Astrocyte (in vitro differentiated cells and primary cell): ENCODE measurements at regions not wholly inside any gene's neighbourhood (a gene's known extent, or its start where the extent isn't known, plus 50 kb on each side); places are given as distances from the start of the nearest gene placed in this dataset.

Experiments
- DNase-seq: peaks from one replicate; pipeline ENCODE4 v3.0.0-alpha.2; 2010; ENCODE audit warnings: low read depth
- FAIRE-seq: peaks from 2 replicates; lab custom pipeline; 2011; peaks lifted over from hg19 to GRCh38; lab: Jason Lieb, UNC
- H2AFZ ChIP-seq: 2 replicates; pipeline ENCODE4 v1.6.0; 2012; ENCODE audit warnings: low read depth, low read length, inconsistent platforms
- H3K27ac ChIP-seq: 2 replicates; pipeline ENCODE4 v1.5.1; 2011; ENCODE audit warnings: low read depth, low read length, inconsistent platforms
- H3K27me3 ChIP-seq: 2 replicates; pipeline ENCODE4 v1.6.0; 2011; ENCODE audit warnings: low read length, inconsistent platforms; ENCODE audit not compliant: insufficient read depth
- H3K36me3 ChIP-seq: 2 replicates; pipeline ENCODE4 v1.5.1; 2011; ENCODE audit warnings: low read length, inconsistent platforms; ENCODE audit not compliant: insufficient read depth
- H3K4me1 ChIP-seq: 2 replicates; pipeline ENCODE4 v1.5.1; 2011; ENCODE audit warnings: low read length, inconsistent platforms; ENCODE audit not compliant: insufficient read depth
- H3K4me2 ChIP-seq: 2 replicates; pipeline ENCODE4 v1.6.0; 2012; ENCODE audit warnings: low read length, inconsistent platforms
- H3K4me3 ChIP-seq: 2 replicates; pipeline ENCODE4 v1.5.1; 2011; ENCODE audit warnings: low read depth, mild to moderate bottlenecking, low read length, inconsistent platforms; ENCODE audit not compliant: insufficient read depth
- H3K79me2 ChIP-seq: 2 replicates; pipeline ENCODE4 v1.6.0; 2012; ENCODE audit warnings: mild to moderate bottlenecking, low read length, inconsistent platforms; ENCODE audit not compliant: insufficient read depth
- H3K9ac ChIP-seq: 2 replicates; pipeline ENCODE4 v1.6.0; 2012; ENCODE audit warnings: mild to moderate bottlenecking, low read length, inconsistent platforms
- H3K9me3 ChIP-seq: 2 replicates; pipeline ENCODE4 v1.5.1; 2012; ENCODE audit warnings: low read depth, mild to moderate bottlenecking, low read length, inconsistent platforms; ENCODE audit not compliant: insufficient read depth
- H4K20me1 ChIP-seq: 2 replicates; pipeline ENCODE4 v1.6.0; 2012; ENCODE audit warnings: low read length, inconsistent platforms; ENCODE audit not compliant: insufficient read depth
- H3K27ac Mint-ChIP-seq: one replicate; pipeline ENCODE4 v1.8.0; 2021; ENCODE audit warnings: mild to moderate bottlenecking, mixed read lengths; ENCODE audit not compliant: unreplicated experiment
- H3K27me3 Mint-ChIP-seq: one replicate; pipeline ENCODE4 v1.8.0; 2021; ENCODE audit warnings: low read depth, mixed read lengths; ENCODE audit not compliant: unreplicated experiment
- H3K36me3 Mint-ChIP-seq: one replicate; pipeline ENCODE4 v1.8.0; 2021; ENCODE audit warnings: low read depth, mixed read lengths; ENCODE audit not compliant: unreplicated experiment
- H3K4me1 Mint-ChIP-seq: one replicate; pipeline ENCODE4 v1.8.0; 2021; ENCODE audit warnings: low read depth, mixed read lengths; ENCODE audit not compliant: unreplicated experiment
- H3K4me3 Mint-ChIP-seq: one replicate; pipeline ENCODE4 v1.8.0; 2021; ENCODE audit warnings: mild to moderate bottlenecking, moderate library complexity, mixed read lengths; ENCODE audit not compliant: unreplicated experiment
- H3K9me3 Mint-ChIP-seq: one replicate; pipeline ENCODE4 v1.8.0; 2021; ENCODE audit warnings: mild to moderate bottlenecking, mixed read lengths; ENCODE audit not compliant: unreplicated experiment
- EZH2 ChIP-seq: IDR thresholded peaks from 2 replicates; pipeline ENCODE4 v1.6.1; 2012; ENCODE audit warnings: mild to moderate bottlenecking, low read length, inconsistent platforms; ENCODE audit not compliant: insufficient read depth
- TF ChIP-seq, protein P1 (sequence below): IDR thresholded peaks from 2 replicates; pipeline ENCODE4 v1.5.1; 2011; ENCODE audit warnings: low read depth, mild to moderate bottlenecking, inconsistent platforms, low read length, moderate library complexity; ENCODE audit not compliant: insufficient read depth

DNA sequence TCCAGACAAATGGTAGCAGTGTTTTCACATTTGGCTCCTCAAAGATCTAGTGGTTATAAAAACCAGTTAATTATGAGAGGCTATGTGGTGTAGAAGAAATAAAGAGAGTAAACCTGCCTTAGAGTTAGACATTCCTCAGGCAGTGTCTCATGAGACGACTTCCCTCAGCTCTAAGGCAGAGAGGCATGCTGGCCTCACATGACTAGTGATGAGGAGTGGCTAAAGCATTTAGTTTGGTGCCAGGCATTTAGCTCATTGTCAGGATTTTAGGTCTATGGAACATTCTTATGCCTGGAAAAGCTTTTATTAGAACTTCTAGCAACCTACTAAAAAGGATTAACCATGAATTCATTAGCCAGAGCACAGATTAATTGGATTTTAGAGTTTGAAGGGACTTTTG lies 90.3 kb downstream of the RPRM start:
- FAIRE-seq: no peak
- peak overlapping the region; percentile 38 for H3K9ac ChIP-seq
- no peak overlapping the region for H3K4me3 ChIP-seq
- H3K36me3 ChIP-seq: no peaks in the 10 kb centered on the region
- peaks cover 18% of the 10 kb centered on the region for H3K4me1 ChIP-seq
- no peak for TF ChIP-seq EZH2
- TF ChIP-seq, protein P1, sequence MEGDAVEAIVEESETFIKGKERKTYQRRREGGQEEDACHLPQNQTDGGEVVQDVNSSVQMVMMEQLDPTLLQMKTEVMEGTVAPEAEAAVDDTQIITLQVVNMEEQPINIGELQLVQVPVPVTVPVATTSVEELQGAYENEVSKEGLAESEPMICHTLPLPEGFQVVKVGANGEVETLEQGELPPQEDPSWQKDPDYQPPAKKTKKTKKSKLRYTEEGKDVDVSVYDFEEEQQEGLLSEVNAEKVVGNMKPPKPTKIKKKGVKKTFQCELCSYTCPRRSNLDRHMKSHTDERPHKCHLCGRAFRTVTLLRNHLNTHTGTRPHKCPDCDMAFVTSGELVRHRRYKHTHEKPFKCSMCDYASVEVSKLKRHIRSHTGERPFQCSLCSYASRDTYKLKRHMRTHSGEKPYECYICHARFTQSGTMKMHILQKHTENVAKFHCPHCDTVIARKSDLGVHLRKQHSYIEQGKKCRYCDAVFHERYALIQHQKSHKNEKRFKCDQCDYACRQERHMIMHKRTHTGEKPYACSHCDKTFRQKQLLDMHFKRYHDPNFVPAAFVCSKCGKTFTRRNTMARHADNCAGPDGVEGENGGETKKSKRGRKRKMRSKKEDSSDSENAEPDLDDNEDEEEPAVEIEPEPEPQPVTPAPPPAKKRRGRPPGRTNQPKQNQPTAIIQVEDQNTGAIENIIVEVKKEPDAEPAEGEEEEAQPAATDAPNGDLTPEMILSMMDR: no peak
- Mint-ChIP-seq H3K27ac (peak overlapping the region; percentile 84), H3K4me1 (peaks cover 42% of the 10 kb centered on the region), H3K36me3 (no peaks in the 10 kb centered on the region), H3K9me3 (no peaks in the 10 kb centered on the region), H3K27me3 (no peaks in the 10 kb centered on the region), H3K4me3 (no peak overlapping the region)
- no peak overlapping the region for H2AFZ ChIP-seq
- peak; percentile 85 for DNase-seq
- peak overlapping the region; percentile 47 for H3K27ac ChIP-seq
- no peaks in the 10 kb centered on the region for H3K79me2 ChIP-seq
- H4K20me1 ChIP-seq: no peaks in the 10 kb centered on the region
- H3K4me2 ChIP-seq: peak overlapping the region; percentile 42
- H3K9me3 ChIP-seq: peaks cover 4% of the 10 kb centered on the region
- H3K27me3 ChIP-seq: no peaks in the 10 kb centered on the region

DNA sequence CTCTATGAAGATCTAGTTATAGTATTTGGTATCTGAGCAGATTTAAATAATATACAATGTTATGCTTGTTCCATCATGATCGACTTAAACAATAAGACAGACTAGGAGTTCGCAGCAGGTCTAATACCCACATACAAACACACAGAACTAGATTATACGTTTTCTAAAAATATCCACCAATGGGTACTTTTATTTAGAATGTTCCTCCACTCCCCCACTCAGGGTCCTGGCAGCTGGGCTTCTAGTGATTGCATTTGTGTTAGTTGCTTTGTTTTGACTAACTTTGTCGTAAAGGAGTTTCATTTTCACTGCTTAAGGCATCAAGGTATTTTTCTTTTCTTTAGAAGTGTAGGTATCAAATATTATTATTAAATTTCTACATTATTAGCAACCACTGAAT lies 91.4 kb downstream of the RPRM start:
- Histone ChIP-seq H3K9ac (peak overlapping the region; percentile 30), H2AFZ (no peak overlapping the region), H3K27me3 (no peaks in the 10 kb centered on the region), H3K4me3 (no peak overlapping the region), H3K4me2 (peak overlapping the region; percentile 38), H3K79me2 (no peaks in the 10 kb centered on the region), H3K36me3 (no peaks in the 10 kb centered on the region), H3K27ac (peak overlapping the region; percentile 59), H3K4me1 (peaks cover 18% of the 10 kb centered on the region), H3K9me3 (peaks cover 4% of the 10 kb centered on the region), H4K20me1 (no peaks in the 10 kb centered on the region)
- Mint-ChIP-seq H3K4me1 (peaks cover 42% of the 10 kb centered on the region), H3K4me3 (no peak overlapping the region), H3K36me3 (no peaks in the 10 kb centered on the region), H3K27ac (peak overlapping the region; percentile 84), H3K27me3 (no peaks in the 10 kb centered on the region), H3K9me3 (no peaks in the 10 kb centered on the region)
- FAIRE-seq: no peak
- no peak for DNase-seq
- TF ChIP-seq, protein P1: no peak
- no peak for TF ChIP-seq EZH2

DNA sequence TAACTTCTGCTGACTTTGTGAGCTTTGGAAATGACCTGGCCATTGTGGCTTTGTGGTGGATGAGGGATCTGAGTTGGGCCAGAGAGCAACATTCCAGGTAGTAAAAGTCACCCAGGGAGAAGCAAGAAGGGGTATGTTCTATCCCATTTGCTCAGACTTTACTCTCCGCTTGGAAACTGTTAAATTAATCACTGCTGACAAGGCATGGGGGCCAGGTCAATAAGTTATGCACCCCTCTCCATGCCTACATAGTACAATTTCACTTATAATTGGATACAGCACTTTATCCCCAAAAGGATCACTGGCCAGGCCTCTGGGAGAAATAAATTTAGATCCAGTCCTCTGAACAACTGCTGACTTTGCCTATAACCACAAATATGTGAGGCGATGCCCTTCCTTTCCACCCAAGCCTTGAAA lies 92.1 kb downstream of the RPRM start:
- DNase-seq: peak; percentile 85
- H4K20me1 ChIP-seq: no peaks in the 10 kb centered on the region
- H3K9ac ChIP-seq: peak overlapping the region; percentile 30
- Mint-ChIP-seq H3K4me1 (peaks cover 40% of the 10 kb centered on the region), H3K4me3 (no peak overlapping the region), H3K27me3 (no peaks in the 10 kb centered on the region), H3K27ac (peak overlapping the region; percentile 84), H3K36me3 (no peaks in the 10 kb centered on the region), H3K9me3 (no peaks in the 10 kb centered on the region)
- H2AFZ ChIP-seq: no peak overlapping the region
- no peaks in the 10 kb centered on the region for H3K27me3 ChIP-seq
- peak overlapping the region; percentile 38 for H3K4me2 ChIP-seq
- H3K4me3 ChIP-seq: no peak overlapping the region
- peak overlapping the region; percentile 59 for H3K27ac ChIP-seq
- no peak for FAIRE-seq
- TF ChIP-seq, protein P1: no peak
- no peak for TF ChIP-seq EZH2
- H3K36me3 ChIP-seq: no peaks in the 10 kb centered on the region
- peaks cover 4% of the 10 kb centered on the region for H3K9me3 ChIP-seq
- H3K4me1 ChIP-seq: peaks cover 18% of the 10 kb centered on the region
- no peaks in the 10 kb centered on the region for H3K79me2 ChIP-seq
